Uterus (tissue), 2 donors: ENCODE measurements at regions not wholly inside any gene's neighbourhood (a gene's known extent, or its start where the extent isn't known, plus 50 kb on each side); places are given as distances from the start of the nearest gene placed in this dataset.

ENCODE experiments used
- CTCF ChIP-seq, 4 experiments: fragments of 200-600 bp in 2 of 4; fragments of 450-650 bp in 2 of 4; sonication (generic) in 2 of 4; IDR thresholded peaks; one replicate each; pipeline ENCODE4 v1.5.1; 2016 to 2019; ENCODE audit warnings: antibody characterized with exemption in 4 of 4, mild to moderate bottlenecking in 2 of 4, moderate library complexity in 1 of 4
- POLR2A ChIP-seq, 2 donors: fragments of 450-650 bp; IDR thresholded peaks; one replicate each; pipeline ENCODE4 v1.6.1; 2016; ENCODE audit warnings: antibody characterized with exemption in 2 of 2, mild to moderate bottlenecking in 1 of 2, moderate library complexity in 1 of 2

DNA sequence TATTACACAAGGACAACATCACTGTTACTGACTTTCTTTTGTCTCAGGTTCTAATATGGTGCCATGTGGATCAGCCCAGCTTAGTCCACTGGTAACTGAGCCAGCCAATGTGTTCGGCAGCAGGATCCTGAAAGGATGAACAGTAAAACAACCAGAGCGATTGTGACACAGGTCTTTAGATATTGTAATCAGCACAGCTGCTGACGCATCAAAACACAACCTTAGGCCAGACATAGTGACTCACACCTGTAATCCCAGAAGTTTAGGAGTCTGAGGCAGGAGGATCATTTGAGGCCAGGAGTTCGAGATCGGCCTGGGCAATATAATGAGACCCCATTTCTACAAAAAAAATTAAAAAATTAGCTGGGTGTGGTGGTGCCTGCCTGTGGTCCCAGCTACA lies 183.4 kb upstream of the CDH20 start:
- TF ChIP-seq CTCF (IDR thresholded peaks at IDR 0.05) (no peak), POLR2A (IDR thresholded peaks at IDR 0.05) (no peak)
